IPS-NIHi7 (cell line): ENCODE measurements at regions not wholly inside any gene's neighbourhood (a gene's known extent, or its start where the extent isn't known, plus 50 kb on each side); places are given as distances from the start of the nearest gene placed in this dataset.
A peak's percentile ranks its signal among the peaks of the same experiment; 100 is the strongest.

ENCODE experiments used
- DNase-seq: peaks from one replicate; pipeline ENCODE4 v3.0.0; 2012; ENCODE audit warnings: mixed read lengths; ENCODE audit errors: extremely low spot score

- DNase-seq = no peak
Measured at GRCh38 chr6:47151232-47151898, 109.2 kb upstream of the ADGRF1 start.

GRCh38 chr6:47149554-47149953 is 107.4 kb upstream of the ADGRF1 start:
- no peak for DNase-seq

DNA sequence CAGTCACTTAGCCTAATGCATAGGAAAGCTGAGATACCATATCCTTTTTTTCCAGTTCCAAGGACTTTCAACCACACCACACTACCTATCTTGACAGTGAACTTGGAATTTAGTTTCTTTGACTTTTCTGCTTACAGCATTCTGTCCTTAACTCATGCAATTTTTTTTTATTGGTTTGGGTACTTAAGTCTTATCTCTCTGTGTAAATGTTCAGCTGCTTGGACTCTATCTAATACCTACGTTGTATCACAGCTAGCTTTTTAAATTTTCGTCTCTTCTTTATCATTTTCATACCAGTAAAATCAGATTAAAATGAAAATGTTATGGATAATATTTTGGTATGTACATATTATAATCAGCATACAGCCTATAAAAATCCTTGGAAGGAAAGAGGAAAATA is 106.9 kb upstream of the ADGRF1 start:
- DNase-seq = no peak

- DNase-seq = no peak
Measured at GRCh38 chr6:47147836-47148344, 105.8 kb upstream of the ADGRF1 start.

DNA sequence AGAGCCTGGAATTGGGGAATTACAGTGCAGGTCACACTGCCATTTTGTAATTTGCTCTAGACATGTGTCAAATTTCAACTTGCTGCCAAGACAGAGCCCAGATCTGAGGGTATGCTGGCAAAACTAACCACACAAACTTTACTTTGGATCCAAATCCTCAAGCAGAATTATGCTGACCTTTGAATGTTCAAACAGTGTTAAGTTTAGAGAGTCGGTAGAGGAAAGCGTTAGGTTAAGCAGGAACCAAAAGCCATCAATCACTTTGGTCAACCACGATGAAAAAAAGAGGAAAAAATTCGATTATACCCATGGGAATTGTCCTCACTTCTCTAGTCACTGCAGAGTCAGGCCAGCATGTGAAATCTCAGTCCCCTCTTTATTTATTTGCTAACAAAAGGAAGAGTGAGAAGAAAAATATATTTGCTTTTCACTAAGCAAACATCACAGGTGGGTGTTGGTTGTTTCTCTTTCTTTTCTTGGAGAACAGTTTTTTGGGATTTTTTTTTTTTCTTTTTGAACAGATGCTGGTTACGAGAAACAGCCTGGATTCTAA is 105.1 kb upstream of the ADGRF1 start:
- no peak for DNase-seq

DNA sequence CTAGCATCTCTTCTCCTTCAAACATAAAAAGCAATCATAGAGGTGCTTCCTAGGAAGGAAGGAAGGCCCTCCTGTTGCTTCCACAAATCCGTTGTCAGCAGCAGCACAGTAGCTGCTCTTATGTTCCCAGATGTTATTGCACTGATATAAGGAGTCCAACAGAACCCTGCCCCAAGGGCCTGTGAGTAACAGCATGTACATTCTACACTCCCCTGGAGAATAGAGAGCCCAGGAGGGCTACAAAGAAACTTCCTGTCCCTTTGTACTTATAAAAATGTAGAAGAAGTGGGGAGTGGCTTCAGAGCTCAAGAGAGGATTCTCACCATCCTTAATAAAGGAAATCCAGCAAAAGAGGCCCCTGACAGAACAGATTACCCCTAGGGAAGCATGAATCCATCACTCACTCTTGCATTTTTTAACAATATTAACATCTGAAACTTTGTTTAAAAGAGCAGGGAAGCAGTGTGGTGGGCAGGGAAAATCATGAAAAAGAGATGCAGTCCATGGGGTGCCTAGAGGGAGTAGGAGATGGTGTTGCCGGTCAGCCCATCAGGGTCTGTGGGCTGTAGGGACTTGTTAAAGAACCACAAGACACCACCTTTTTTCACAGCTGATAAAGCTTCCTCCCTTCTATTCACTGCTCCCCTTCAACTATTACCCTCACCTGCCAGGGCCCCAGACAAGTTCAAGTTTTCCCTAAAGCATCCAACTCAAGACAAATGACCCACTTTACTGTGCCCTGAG is 104.5 kb upstream of the ADGRF1 start:
- peak; percentile 21 for DNase-seq

DNA sequence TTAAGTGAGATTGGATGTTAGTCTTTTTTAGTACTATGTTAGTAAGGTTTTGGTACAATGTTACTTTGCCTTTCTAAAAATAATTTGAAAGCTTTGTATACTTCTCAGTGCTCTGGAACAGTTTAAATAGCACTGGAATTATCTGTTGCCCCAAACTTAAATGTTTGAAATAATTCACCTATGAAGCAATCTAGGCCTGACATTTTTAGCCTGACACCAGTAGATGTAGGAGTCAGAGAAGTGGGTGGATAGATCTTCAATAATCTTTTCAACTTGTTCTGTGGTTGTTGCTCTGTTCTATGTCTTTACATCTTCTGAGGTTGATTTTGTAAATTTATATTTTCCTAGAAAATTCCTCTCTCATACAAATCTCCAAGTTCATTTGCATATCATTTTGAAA is 103.1 kb upstream of the ADGRF1 start:
- DNase-seq = no peak

- DNase-seq = no peak
Measured at GRCh38 chr6:47144306-47144705, 102.2 kb upstream of the ADGRF1 start.

GRCh38 chr6:47141963-47142362 is 99.8 kb upstream of the ADGRF1 start:
- no peak for DNase-seq

- DNase-seq = no peak
Measured at GRCh38 chr6:47141171-47141570, 99.0 kb upstream of the ADGRF1 start.

DNA sequence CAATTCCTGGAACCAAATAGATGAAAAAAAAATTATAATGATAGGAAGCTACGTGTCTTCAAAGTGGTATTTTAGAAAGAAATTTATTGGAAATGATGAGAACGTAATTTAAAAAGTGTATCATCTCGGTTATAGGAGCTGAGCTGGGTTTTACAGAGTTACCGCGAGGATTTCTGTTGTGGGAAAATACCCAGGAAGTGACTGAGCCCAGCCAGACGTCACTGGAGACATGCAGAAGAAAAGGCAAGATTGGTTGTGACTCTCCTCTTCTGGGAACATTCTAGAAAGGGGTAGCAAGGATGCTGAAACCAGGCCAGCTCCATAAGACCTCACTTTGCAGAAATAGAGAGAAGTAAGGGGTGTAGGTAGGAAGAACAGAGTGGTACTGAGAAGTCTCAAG is 95.9 kb upstream of the ADGRF1 start:
- DNase-seq = no peak

DNA sequence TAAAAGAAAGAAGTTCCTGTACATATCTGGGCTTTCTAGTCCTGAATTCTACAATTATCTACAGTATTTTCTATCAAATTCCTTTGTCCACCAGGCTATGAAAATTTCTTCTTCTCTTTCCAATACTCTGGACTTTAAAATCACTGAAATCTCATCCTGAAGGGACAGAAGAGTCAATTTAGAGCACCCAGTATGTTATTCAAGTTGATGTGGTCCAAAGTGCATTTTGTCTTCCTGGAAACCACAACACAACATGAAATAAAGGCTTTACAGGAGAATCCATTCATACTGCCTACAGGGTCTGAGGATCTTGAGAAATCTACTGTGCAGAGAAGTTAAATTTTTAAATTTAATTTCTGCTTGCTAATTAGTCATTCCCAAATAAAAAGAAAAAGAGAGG is 94.9 kb upstream of the ADGRF1 start:
- DNase-seq = no peak

DNA sequence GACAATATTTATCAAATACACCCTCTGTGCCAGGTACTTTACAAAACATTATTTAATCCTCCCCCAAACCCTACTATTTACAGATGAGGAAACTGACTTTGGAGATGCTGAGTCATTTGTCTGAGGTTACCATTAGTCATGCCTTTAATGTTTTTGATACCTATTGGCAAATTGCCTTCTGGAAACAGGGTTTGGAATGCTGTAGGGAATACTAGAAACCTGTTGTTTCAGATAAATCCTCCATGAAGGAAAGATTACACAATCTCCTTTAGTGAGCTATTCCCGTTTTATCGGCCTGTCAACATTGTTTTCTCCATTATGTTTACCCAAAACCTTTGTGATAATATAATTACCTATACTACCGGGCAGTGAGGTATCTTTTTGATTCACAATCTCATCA is 93.6 kb upstream of the ADGRF1 start:
- no peak for DNase-seq

GRCh38 chr6:47134476-47135189 is 92.5 kb upstream of the ADGRF1 start:
- DNase-seq = no peak

DNA sequence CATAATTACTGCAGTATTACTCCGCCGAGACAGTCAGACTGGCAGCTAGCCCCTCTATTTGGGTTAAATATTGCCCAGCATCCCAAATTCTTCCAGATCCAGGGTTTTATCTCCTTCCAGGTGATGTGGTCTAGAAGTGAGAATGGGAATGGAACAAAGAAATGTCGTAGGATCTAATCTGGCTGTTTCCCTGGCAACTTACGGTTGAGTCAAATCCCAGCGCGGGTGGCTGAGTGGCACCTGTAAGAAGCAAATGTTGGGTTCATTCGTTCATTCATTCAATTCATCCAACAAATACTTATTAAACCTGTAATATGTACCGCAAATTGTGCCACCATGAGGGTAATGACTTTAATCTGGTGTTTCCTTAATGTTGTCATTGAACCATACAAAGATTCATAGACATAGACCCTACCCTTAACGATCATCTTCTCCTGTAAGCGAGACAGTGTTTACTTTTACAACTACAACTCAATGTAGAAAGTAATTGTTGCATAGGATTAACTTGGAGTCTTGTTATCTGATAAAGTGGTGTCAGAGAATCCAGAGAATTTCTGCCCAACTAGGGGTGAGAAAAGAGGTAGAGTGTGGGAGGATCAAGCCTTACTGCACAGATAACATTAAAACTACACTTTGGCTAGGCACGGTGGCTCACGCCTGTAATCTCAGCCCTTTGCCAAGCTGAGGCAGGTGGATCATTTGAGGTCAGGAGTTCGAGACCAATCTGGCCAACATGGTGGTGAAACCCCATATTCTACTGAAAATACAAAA is 91.3 kb upstream of the ADGRF1 start:
- DNase-seq = no peak

GRCh38 chr6:47132724-47133123 is 90.6 kb upstream of the ADGRF1 start:
- DNase-seq = no peak

GRCh38 chr6:47131773-47132172 is 89.6 kb upstream of the ADGRF1 start:
- DNase-seq = no peak

DNA sequence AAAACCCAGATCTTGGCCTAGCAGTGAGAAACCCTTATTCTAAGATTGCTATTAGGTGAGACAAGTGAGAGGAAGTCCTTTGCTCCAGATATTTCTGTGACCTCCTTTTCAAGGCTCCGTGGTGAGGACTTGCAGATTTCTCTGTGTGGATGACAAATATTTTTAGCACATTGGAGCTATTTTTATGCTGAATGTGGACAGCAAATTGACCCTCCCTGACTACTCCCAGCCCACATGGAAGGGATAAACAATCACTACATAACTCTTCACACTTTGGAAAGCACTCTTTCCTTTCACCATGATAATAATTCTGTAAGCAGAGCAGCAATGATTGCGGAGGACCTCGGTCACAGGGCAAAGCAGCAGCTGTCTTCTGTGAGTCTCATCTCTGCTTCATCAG is 88.0 kb upstream of the ADGRF1 start:
- no peak for DNase-seq

DNA sequence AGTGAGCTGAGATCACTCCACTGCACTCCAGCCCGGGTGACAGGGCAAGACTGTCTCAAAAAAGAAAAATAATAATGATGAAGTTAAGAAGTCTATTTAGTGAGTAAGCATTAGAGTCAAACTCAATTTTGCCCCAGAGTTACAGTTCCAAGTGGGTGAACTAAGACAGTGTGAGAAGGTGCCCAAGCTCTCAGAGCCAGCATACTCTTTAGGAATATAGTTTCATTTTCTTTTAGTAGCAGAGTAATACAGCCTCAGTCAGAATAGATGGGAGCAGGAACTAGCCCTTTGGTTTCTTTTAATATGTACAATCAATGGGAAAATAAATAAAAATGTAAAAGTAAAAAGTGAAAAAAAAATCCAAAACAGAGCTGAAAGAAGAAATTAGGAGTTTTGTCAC is 87.0 kb upstream of the ADGRF1 start:
- DNase-seq = no peak

DNA sequence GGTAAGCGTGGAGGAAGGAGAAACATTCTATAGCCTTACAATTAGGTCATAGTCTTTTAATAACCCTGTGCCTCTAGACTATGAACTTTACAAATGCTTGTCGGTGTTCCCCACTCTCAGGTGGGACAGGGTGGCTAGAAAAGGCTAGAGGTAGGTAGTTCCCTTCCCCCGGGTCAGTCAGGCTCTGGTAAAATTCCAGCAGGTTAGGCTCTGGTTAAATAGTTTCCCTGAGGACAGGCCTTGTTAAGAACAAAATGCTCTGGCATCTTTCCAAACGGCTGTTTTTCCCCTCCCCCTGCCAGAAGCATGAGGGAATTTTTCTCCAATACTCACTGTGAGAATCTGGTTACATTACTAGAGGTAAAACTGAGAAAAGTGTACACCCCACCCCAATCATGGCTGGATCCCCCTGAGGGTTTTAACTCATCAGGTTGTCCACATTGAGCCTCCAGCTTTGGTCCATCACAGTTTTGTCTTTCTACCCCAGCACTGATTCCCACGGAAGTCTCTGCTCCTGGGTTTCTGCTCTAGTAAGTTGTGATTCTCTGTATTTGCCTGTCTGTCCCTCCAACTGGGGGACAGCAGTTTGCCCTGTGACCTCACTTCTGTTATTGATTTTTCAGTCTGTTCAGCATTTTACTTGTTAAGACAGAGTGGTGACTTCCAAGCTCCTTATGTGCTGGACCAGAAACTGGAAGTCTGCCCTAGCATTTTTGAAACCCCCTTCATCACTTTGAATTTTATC is 84.7 kb upstream of the ADGRF1 start:
- DNase-seq = no peak

DNA sequence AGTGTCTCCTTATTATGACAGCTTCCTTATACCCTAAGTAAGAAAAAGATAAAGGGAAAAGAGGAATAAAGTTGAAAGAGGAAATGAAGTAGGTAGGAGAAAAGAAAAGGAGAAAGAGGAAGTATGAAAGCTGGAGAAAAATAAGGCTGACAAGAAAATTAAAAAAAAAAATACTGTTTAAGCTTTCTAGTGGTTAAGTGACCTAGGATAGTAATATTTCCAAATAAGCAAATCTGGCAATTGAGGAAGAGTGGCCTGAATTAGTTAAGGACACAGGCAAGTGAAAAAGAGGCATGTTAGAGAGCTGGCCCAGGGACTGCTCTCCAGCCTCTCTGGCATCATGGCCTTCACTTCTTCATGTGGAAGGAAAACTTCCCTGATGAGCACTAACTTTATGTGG is 76.5 kb upstream of the ADGRF1 start:
- no peak for DNase-seq
